ENCODE measurements at regions not wholly inside any gene's neighbourhood (a gene's known extent, or its start where the extent isn't known, plus 50 kb on each side); places are given as distances from the start of the nearest gene placed in this dataset.

GRCh38 chr17:77003699-77004098, 135.5 kb downstream of the MGAT5B start:
- H3K9me2 ChIP-seq (ENCODE audit: insufficient read depth, low read length) = no peaks in the 10 kb centered on the region
- no peak overlapping the region for H3K4me3 ChIP-seq (ENCODE audit: low read length)
- H3K9me3 ChIP-seq (ENCODE audit: low read length) = no peaks in the 10 kb centered on the region
- H4K20me1 ChIP-seq (ENCODE audit: insufficient read depth) = no peaks in the 10 kb centered on the region
- H3K27ac ChIP-seq (ENCODE audit: low read length) = no peak overlapping the region
- H3F3A ChIP-seq (ENCODE audit: insufficient read depth, low read length, poor library complexity, severe bottlenecking) = no peaks in the 10 kb centered on the region
- TF ChIP-seq RAD21 (conservative IDR thresholded peaks at IDR 0.05) (no peak), EZH2 (IDR thresholded peaks at IDR 0.05; ENCODE audit: borderline replicate concordance, insufficient read depth, low read length, poor library complexity, severe bottlenecking) (no peak), SMC3 (conservative IDR thresholded peaks at IDR 0.05; ENCODE audit: poor library complexity) (no peak), TAF1 (IDR thresholded peaks at IDR 0.05; ENCODE audit: low read depth) (no peak), POLR2AphosphoS5 (IDR thresholded peaks at IDR 0.05) (no peak), MXI1 (conservative IDR thresholded peaks at IDR 0.05; ENCODE audit: poor library complexity, severe bottlenecking) (no peak), EP300 (conservative IDR thresholded peaks at IDR 0.05; ENCODE audit: poor library complexity, severe bottlenecking) (no peak)
- TF ChIP-seq, protein P1, sequence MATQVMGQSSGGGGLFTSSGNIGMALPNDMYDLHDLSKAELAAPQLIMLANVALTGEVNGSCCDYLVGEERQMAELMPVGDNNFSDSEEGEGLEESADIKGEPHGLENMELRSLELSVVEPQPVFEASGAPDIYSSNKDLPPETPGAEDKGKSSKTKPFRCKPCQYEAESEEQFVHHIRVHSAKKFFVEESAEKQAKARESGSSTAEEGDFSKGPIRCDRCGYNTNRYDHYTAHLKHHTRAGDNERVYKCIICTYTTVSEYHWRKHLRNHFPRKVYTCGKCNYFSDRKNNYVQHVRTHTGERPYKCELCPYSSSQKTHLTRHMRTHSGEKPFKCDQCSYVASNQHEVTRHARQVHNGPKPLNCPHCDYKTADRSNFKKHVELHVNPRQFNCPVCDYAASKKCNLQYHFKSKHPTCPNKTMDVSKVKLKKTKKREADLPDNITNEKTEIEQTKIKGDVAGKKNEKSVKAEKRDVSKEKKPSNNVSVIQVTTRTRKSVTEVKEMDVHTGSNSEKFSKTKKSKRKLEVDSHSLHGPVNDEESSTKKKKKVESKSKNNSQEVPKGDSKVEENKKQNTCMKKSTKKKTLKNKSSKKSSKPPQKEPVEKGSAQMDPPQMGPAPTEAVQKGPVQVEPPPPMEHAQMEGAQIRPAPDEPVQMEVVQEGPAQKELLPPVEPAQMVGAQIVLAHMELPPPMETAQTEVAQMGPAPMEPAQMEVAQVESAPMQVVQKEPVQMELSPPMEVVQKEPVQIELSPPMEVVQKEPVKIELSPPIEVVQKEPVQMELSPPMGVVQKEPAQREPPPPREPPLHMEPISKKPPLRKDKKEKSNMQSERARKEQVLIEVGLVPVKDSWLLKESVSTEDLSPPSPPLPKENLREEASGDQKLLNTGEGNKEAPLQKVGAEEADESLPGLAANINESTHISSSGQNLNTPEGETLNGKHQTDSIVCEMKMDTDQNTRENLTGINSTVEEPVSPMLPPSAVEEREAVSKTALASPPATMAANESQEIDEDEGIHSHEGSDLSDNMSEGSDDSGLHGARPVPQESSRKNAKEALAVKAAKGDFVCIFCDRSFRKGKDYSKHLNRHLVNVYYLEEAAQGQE (IDR thresholded peaks at IDR 0.05; ENCODE audit: borderline replicate concordance) = no peak
- TF ChIP-seq, protein P2, sequence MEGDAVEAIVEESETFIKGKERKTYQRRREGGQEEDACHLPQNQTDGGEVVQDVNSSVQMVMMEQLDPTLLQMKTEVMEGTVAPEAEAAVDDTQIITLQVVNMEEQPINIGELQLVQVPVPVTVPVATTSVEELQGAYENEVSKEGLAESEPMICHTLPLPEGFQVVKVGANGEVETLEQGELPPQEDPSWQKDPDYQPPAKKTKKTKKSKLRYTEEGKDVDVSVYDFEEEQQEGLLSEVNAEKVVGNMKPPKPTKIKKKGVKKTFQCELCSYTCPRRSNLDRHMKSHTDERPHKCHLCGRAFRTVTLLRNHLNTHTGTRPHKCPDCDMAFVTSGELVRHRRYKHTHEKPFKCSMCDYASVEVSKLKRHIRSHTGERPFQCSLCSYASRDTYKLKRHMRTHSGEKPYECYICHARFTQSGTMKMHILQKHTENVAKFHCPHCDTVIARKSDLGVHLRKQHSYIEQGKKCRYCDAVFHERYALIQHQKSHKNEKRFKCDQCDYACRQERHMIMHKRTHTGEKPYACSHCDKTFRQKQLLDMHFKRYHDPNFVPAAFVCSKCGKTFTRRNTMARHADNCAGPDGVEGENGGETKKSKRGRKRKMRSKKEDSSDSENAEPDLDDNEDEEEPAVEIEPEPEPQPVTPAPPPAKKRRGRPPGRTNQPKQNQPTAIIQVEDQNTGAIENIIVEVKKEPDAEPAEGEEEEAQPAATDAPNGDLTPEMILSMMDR (IDR thresholded peaks at IDR 0.05; ENCODE audit: poor library complexity, severe bottlenecking) = no peak
- H3K79me2 ChIP-seq (replicated peaks; ENCODE audit: insufficient read depth, low read length) = no peaks in the 10 kb centered on the region
- no peaks in the 10 kb centered on the region for H3K27me3 ChIP-seq (ENCODE audit: insufficient read depth, low read depth, low read length)
- no peak overlapping the region for H3K4me2 ChIP-seq (ENCODE audit: low read length)
- no peak overlapping the region for H2AFZ ChIP-seq (ENCODE audit: low read depth, low read length)
- H3K9ac ChIP-seq (ENCODE audit: low read length) = no peak overlapping the region
- H3K36me3 ChIP-seq (ENCODE audit: insufficient read depth, low read length) = no peaks in the 10 kb centered on the region

GRCh38 chr17:77006971-77007649, 133.7 kb upstream of the SEC14L1 start:
- H3K36me3 ChIP-seq (ENCODE audit: insufficient read depth, low read length) = no peaks in the 10 kb centered on the region
- H4K20me1 ChIP-seq (ENCODE audit: insufficient read depth) = no peaks in the 10 kb centered on the region
- no peak overlapping the region for H3K4me2 ChIP-seq (ENCODE audit: low read length)
- no peak overlapping the region for H3K9ac ChIP-seq (ENCODE audit: low read length)
- peak overlapping the region; percentile 8 for H2AFZ ChIP-seq (ENCODE audit: low read depth, low read length)
- H3F3A ChIP-seq (ENCODE audit: insufficient read depth, low read length, poor library complexity, severe bottlenecking) = no peaks in the 10 kb centered on the region
- H3K4me3 ChIP-seq (ENCODE audit: low read length) = no peak overlapping the region
- H3K79me2 ChIP-seq (replicated peaks; ENCODE audit: insufficient read depth, low read length) = no peaks in the 10 kb centered on the region
- TF ChIP-seq, protein P1 (IDR thresholded peaks at IDR 0.05; ENCODE audit: borderline replicate concordance) = no peak
- TF ChIP-seq EP300 (conservative IDR thresholded peaks at IDR 0.05; ENCODE audit: poor library complexity, severe bottlenecking) = peak; percentile 77
- H3K27ac ChIP-seq (ENCODE audit: low read length) = peak overlapping the region; percentile 37
- no peaks in the 10 kb centered on the region for H3K27me3 ChIP-seq (ENCODE audit: insufficient read depth, low read depth, low read length)
- H3K9me3 ChIP-seq (ENCODE audit: low read length) = no peaks in the 10 kb centered on the region
- H3K9me2 ChIP-seq (ENCODE audit: insufficient read depth, low read length) = no peaks in the 10 kb centered on the region
